ENCODE measurements at regions not wholly inside any gene's neighbourhood (a gene's known extent, or its start where the extent isn't known, plus 50 kb on each side); places are given as distances from the start of the nearest gene placed in this dataset.

DNA sequence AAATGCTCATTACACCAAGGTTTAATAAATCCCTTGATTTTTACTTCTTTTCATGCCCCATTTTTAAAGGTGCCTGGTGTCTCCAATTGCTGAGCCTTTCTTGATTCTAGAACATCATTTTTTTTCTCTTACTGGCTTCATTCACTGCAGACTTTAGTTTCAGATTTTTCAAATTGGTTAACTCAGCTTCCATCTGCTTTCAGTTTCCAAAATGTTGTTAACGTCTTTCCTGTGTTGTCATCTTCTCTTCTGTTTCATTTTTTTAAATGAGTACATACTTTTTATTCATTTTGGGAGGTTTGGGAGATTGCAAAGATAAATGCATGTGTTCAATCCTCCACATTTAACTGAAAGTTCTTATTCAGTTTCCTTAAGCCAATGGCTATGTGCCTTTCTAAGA is 126.4 kb upstream of the CCNG1 start:
- no peak for TF ChIP-seq PHF8 (IDR thresholded peaks at IDR 0.05; ENCODE audit: borderline replicate concordance, low read depth)
- TF ChIP-seq EP300 (IDR thresholded peaks at IDR 0.05) = no peak
- no peak for TF ChIP-seq POLR2A (IDR thresholded peaks at IDR 0.05; ENCODE audit: low read length)
- TF ChIP-seq, protein P1, sequence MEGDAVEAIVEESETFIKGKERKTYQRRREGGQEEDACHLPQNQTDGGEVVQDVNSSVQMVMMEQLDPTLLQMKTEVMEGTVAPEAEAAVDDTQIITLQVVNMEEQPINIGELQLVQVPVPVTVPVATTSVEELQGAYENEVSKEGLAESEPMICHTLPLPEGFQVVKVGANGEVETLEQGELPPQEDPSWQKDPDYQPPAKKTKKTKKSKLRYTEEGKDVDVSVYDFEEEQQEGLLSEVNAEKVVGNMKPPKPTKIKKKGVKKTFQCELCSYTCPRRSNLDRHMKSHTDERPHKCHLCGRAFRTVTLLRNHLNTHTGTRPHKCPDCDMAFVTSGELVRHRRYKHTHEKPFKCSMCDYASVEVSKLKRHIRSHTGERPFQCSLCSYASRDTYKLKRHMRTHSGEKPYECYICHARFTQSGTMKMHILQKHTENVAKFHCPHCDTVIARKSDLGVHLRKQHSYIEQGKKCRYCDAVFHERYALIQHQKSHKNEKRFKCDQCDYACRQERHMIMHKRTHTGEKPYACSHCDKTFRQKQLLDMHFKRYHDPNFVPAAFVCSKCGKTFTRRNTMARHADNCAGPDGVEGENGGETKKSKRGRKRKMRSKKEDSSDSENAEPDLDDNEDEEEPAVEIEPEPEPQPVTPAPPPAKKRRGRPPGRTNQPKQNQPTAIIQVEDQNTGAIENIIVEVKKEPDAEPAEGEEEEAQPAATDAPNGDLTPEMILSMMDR (IDR thresholded peaks at IDR 0.05) = no peak
- TF ChIP-seq NFE2L2 (conservative IDR thresholded peaks at IDR 0.05; ENCODE audit: low read length) = no peak
- no peak for TF ChIP-seq RAD21 (conservative IDR thresholded peaks at IDR 0.05 in 1 of 2, IDR thresholded peaks at IDR 0.05 in 1 of 2)
- TF ChIP-seq, protein P2, sequence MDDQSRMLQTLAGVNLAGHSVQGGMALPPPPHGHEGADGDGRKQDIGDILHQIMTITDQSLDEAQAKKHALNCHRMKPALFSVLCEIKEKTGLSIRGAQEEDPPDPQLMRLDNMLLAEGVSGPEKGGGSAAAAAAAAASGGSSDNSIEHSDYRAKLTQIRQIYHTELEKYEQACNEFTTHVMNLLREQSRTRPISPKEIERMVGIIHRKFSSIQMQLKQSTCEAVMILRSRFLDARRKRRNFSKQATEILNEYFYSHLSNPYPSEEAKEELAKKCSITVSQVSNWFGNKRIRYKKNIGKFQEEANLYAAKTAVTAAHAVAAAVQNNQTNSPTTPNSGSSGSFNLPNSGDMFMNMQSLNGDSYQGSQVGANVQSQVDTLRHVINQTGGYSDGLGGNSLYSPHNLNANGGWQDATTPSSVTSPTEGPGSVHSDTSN (IDR thresholded peaks at IDR 0.05) = no peak
- TF ChIP-seq, protein P3, sequence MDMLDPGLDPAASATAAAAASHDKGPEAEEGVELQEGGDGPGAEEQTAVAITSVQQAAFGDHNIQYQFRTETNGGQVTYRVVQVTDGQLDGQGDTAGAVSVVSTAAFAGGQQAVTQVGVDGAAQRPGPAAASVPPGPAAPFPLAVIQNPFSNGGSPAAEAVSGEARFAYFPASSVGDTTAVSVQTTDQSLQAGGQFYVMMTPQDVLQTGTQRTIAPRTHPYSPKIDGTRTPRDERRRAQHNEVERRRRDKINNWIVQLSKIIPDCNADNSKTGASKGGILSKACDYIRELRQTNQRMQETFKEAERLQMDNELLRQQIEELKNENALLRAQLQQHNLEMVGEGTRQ (IDR thresholded peaks at IDR 0.05) = no peak
- no peak for TF ChIP-seq NR3C1 (IDR thresholded peaks at IDR 0.05)
- TF ChIP-seq POLR2AphosphoS2 (conservative IDR thresholded peaks at IDR 0.05; ENCODE audit: low read length) = no peak
- TF ChIP-seq, protein P4, sequence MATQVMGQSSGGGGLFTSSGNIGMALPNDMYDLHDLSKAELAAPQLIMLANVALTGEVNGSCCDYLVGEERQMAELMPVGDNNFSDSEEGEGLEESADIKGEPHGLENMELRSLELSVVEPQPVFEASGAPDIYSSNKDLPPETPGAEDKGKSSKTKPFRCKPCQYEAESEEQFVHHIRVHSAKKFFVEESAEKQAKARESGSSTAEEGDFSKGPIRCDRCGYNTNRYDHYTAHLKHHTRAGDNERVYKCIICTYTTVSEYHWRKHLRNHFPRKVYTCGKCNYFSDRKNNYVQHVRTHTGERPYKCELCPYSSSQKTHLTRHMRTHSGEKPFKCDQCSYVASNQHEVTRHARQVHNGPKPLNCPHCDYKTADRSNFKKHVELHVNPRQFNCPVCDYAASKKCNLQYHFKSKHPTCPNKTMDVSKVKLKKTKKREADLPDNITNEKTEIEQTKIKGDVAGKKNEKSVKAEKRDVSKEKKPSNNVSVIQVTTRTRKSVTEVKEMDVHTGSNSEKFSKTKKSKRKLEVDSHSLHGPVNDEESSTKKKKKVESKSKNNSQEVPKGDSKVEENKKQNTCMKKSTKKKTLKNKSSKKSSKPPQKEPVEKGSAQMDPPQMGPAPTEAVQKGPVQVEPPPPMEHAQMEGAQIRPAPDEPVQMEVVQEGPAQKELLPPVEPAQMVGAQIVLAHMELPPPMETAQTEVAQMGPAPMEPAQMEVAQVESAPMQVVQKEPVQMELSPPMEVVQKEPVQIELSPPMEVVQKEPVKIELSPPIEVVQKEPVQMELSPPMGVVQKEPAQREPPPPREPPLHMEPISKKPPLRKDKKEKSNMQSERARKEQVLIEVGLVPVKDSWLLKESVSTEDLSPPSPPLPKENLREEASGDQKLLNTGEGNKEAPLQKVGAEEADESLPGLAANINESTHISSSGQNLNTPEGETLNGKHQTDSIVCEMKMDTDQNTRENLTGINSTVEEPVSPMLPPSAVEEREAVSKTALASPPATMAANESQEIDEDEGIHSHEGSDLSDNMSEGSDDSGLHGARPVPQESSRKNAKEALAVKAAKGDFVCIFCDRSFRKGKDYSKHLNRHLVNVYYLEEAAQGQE (IDR thresholded peaks at IDR 0.05) = no peak
